ENCODE measurements at regions not wholly inside any gene's neighbourhood (a gene's known extent, or its start where the extent isn't known, plus 50 kb on each side); places are given as distances from the start of the nearest gene placed in this dataset.

DNA sequence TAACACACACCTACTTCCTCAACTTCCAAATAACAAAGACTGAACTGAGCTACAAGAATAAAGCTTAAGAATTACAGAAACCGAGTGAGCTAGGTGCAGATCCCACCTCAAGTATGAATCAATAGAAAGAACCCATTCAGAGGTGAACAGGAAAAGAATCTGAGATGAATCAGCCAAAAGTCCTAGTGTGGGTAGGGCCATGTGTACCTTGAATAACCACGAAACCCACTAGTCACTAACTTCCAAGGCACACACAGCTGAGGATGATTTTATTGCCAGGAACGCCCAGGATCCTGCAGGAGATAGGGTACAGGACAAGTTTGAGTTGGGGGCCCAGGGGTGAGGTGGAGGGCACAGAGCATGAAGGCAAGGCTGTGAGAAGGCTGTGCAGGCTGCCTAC, 99.7 kb upstream of the REG3A start (continued):
- TF ChIP-seq CHD7 (IDR thresholded peaks at IDR 0.05; ENCODE audit: insufficient replicate concordance, low read length) (no peak), POLR2A (IDR thresholded peaks at IDR 0.05; ENCODE audit: control extremely low read depth in 1 of 2, low read depth in 2 of 2, low read length in 2 of 2) (no peak), TBP (IDR thresholded peaks at IDR 0.05; ENCODE audit: low read depth, low read length) (no peak), EZH2 (IDR thresholded peaks at IDR 0.05; ENCODE audit: low read depth, low read length, severe bottlenecking) (no peak), RFX5 (IDR thresholded peaks at IDR 0.05; ENCODE audit: borderline replicate concordance, low read depth, low read length) (no peak), BACH1 (IDR thresholded peaks at IDR 0.05; ENCODE audit: low read length) (no peak), TCF12 (IDR thresholded peaks at IDR 0.05; ENCODE audit: low read depth, low read length) (no peak), TAF1 (IDR thresholded peaks at IDR 0.05; ENCODE audit: low read depth, low read length) (no peak), SIN3A (conservative IDR thresholded peaks at IDR 0.05 in 1 of 2, IDR thresholded peaks at IDR 0.05 in 1 of 2; ENCODE audit: low read depth in 1 of 2, low read length in 2 of 2) (no peak), SIRT6 (IDR thresholded peaks at IDR 0.05; ENCODE audit: low read length) (no peak), RNF2 (IDR thresholded peaks at IDR 0.05; ENCODE audit: borderline replicate concordance, low read depth, low read length, missing control alignments, poor library complexity, severe bottlenecking) (no peak), POLR2AphosphoS5 (IDR thresholded peaks at IDR 0.05; ENCODE audit: low read depth, low read length) (no peak), NRF1 (IDR thresholded peaks at IDR 0.05; ENCODE audit: low read depth, low read length) (no peak), CEBPB (IDR thresholded peaks at IDR 0.05; ENCODE audit: low read depth, low read length) (no peak)

All from H1 (cell line).